GM12864 (cell line): ENCODE measurements at regions not wholly inside any gene's neighbourhood (a gene's known extent, or its start where the extent isn't known, plus 50 kb on each side); places are given as distances from the start of the nearest gene placed in this dataset.

Experiments used
- DNase-seq: peaks from one replicate; pipeline ENCODE4 v3.0.0-alpha.2; 2011; ENCODE audit warnings: low read depth
- H3K4me3 ChIP-seq: 2 replicates; pipeline ENCODE4 v1.5.1; 2011; ENCODE audit warnings: mild to moderate bottlenecking, low read depth, low read length, control low read depth
- TF ChIP-seq, protein P1 (sequence below): IDR thresholded peaks from 2 replicates; pipeline ENCODE4 v1.5.1; 2011; ENCODE audit warnings: low read depth, mild to moderate bottlenecking, moderate library complexity, low read length, control low read depth, inconsistent platforms; ENCODE audit errors: missing control alignments

DNA sequence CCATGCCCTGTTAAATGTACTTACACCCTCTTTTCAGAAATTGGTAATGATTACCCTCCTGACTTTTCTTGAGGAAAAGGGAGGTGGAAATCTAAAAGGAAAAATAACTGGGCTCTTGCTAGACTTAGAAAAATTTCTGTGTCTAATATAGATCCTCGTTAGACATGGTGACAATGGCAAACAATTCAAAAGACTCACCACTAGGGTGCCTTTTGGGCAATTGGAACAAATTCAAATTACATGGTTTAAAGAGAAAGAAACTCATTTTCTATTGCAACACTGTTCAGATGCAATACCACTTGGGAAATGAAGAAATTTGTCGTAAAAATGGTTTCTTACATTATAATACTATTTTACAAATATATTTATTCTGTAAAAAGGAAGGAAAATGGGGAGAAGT, 950.1 kb downstream of the GRM8 start:
- no peak overlapping the region for H3K4me3 ChIP-seq
- DNase-seq = no peak
- TF ChIP-seq, protein P1, sequence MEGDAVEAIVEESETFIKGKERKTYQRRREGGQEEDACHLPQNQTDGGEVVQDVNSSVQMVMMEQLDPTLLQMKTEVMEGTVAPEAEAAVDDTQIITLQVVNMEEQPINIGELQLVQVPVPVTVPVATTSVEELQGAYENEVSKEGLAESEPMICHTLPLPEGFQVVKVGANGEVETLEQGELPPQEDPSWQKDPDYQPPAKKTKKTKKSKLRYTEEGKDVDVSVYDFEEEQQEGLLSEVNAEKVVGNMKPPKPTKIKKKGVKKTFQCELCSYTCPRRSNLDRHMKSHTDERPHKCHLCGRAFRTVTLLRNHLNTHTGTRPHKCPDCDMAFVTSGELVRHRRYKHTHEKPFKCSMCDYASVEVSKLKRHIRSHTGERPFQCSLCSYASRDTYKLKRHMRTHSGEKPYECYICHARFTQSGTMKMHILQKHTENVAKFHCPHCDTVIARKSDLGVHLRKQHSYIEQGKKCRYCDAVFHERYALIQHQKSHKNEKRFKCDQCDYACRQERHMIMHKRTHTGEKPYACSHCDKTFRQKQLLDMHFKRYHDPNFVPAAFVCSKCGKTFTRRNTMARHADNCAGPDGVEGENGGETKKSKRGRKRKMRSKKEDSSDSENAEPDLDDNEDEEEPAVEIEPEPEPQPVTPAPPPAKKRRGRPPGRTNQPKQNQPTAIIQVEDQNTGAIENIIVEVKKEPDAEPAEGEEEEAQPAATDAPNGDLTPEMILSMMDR = peak; percentile 8

DNA sequence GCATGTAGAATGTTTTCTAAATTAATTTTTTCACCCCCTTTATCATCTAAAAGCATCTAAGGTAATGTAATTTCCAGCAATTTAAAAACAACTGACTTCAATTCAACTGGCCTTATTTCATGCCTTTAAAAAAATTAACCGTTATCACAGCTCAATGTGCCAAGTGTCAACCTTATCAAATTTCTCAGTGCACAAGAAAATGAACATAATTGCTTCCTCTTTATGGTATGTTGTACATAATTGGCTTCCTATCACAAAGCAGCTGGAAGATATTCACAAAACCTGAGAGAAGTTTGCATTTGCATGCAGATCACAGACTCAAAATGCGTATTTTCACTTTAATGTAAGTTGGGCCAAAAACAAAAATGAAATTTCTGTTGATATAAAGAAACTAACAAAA, 966.4 kb downstream of the GRM8 start:
- no peak overlapping the region for H3K4me3 ChIP-seq
- TF ChIP-seq, protein P1 = no peak
- DNase-seq = no peak

DNA sequence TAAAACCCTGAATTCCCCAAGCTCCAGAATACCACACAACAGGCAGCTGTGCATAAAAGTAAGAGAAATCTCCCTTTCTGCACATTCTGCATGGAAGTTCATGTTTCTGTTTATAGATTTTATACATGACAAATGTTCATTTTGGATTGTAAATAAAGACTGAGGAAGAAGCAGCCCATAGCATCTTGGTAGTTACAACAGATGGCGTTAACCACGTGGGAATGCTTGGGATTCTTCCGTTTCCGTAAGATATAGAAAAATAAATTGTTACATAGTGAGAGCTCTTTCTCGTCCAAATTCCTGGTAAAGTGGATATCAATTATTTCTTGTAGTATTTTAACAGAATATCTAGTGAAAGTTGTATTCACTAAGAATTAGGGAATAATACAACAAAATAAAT, 1016.5 kb downstream of the GRM8 start:
- TF ChIP-seq, protein P1 = no peak
- DNase-seq = no peak
- no peak overlapping the region for H3K4me3 ChIP-seq

DNA sequence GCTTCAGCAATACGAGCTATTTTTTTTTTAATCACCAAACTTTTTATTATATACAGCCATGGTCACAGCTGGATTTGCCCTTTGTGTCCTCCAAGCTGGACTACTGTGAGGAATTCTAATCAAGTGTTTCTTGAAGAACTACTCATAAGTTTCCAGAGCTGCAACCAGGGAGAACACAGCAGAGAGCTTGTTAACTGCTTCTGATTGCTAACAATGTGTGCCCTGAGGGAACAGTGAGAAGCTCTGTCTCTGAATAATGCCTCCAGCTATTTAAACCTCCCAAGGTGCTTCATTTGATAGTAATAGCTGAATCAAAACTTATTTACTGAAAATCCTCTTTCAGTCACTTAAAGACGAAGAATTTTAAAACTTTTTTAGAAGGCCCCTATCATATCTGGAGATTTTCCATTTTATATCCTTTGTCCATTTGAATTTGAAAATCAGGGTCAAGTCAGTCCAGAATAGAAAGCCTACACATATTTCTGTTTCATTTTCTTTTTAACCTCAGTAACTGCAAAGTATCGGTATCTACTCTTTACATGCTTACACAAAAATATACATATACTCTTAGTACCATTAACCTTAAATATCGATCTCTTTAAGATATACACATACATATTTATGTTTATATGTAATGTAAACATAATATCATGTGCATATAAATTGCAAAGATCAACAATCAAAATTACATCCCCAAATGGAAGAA, 1024.2 kb downstream of the GRM8 start:
- TF ChIP-seq, protein P1 = no peak
- H3K4me3 ChIP-seq = no peak overlapping the region
- DNase-seq = no peak

DNA sequence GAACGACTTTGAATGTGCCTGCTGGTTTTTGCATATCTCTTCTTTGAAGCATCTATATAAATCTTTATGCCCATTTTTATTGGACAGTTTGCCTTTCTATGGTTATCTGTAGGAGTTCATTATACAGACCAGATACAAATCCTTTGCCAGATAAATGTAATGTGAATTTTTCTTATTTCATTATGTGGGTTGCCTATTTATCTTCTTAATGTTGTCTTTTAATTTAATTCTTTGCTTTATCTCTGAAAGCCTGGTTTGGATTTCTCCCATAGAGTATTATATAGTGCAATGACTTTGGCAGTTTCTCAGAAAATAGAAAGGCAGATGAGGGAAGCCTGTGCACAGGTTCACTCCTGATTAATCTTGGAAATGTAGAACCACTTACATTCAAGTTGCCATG, 1025.1 kb downstream of the GRM8 start:
- no peak overlapping the region for H3K4me3 ChIP-seq
- no peak for DNase-seq
- TF ChIP-seq, protein P1 = no peak

DNA sequence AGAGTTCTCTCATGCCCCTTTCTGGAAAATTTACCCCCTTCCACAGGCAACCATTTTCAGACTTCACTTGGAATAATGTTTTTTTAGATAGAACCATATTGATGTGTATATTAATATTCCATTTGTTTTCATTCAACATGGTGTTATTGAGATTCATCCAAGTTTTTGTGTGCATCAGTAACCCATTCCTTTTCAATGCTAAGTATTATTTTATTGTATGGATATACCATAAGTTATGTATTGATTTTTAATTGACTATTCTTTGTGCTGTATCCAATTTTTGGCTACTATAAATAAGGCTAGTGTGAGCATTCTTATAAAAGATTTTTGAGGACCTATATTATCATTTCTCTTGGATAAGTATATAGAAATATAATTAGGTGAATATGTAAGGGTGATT, 1025.7 kb downstream of the GRM8 start:
- DNase-seq = no peak
- TF ChIP-seq, protein P1 = no peak
- H3K4me3 ChIP-seq = no peak overlapping the region

DNA sequence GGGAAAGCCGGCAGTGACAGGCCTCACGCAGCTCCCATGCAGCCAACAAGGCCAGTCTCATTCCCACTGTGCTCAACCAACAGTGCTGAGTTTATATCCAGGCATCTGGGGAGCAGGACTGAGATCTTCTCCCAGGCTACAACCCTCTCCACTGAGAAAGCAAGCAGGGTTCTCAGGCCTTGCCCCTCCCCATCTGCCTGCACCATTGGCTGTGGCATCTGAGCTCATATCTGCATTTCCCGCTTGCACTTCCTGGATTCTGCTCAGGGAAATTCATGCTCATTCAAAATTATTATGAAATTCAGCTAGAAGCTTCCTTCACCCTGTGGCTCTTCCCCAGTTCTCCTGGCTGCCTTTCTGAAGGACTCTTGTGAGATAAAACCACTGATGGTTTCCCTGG, 1029.0 kb downstream of the GRM8 start:
- no peak for DNase-seq
- TF ChIP-seq, protein P1 = no peak
- H3K4me3 ChIP-seq = no peak overlapping the region
